ENCODE measurements at regions not wholly inside any gene's neighbourhood (a gene's known extent, or its start where the extent isn't known, plus 50 kb on each side); places are given as distances from the start of the nearest gene placed in this dataset.
A peak's percentile ranks its signal among the peaks of the same experiment; 100 is the strongest.

- H3K4me3 ChIP-seq (ENCODE audit: low read depth, low read length), result no peak overlapping the region
- no peak overlapping the region for H2BK5ac ChIP-seq (ENCODE audit: low read depth, low read length, poor library complexity)
- H3K4me1 ChIP-seq (ENCODE audit: control insufficient read depth in 1 of 2, insufficient read depth in 2 of 2, low read length in 2 of 2), result no peaks in the 10 kb centered on the region
- H2AK5ac ChIP-seq (ENCODE audit: low read length), result no peak overlapping the region
- H3K79me1 ChIP-seq (ENCODE audit: low read length), result no peaks in the 10 kb centered on the region
- peaks cover 9% of the 10 kb centered on the region for H3K9me3 ChIP-seq (ENCODE audit: insufficient read depth, low read depth, low read length)
- DNase-seq, result no peak
- H3K27me3 ChIP-seq (ENCODE audit: insufficient read depth, low read length), result no peaks in the 10 kb centered on the region
- no peak overlapping the region for H3K4ac ChIP-seq (ENCODE audit: low read depth, low read length)
- no peak overlapping the region for H4K91ac ChIP-seq (ENCODE audit: low read depth, low read length)
- H3K4me2 ChIP-seq (ENCODE audit: low read length), result no peak overlapping the region
- no peak overlapping the region for H4K12ac ChIP-seq (ENCODE audit: low read depth, low read length)
- no peak overlapping the region for H2BK12ac ChIP-seq (ENCODE audit: low read length)
- H3K79me2 ChIP-seq (ENCODE audit: control insufficient read depth, insufficient read depth, low read length, poor library complexity), result no peaks in the 10 kb centered on the region
- H3K27ac ChIP-seq (ENCODE audit: low read depth, low read length), result no peak overlapping the region
- H2BK120ac ChIP-seq (ENCODE audit: insufficient read depth, low read length, poor library complexity), result no peak overlapping the region
- no peak overlapping the region for H2AFZ ChIP-seq (ENCODE audit: insufficient read depth, low read length, poor library complexity)
- no peak overlapping the region for H3K14ac ChIP-seq (ENCODE audit: low read length)
- H3K36me3 ChIP-seq (ENCODE audit: control insufficient read depth in 1 of 2, insufficient read depth in 2 of 2, low read length in 2 of 2), result no peaks in the 10 kb centered on the region
- H4K8ac ChIP-seq (ENCODE audit: low read depth, low read length), result no peak overlapping the region
- H3K23ac ChIP-seq (ENCODE audit: low read length), result no peak overlapping the region
- WGBS (ENCODE audit: extremely low coverage, insufficient coverage, insufficient read length), result no CpG with 5 or more reads among the region's 6 CpGs
- H3K9ac ChIP-seq (ENCODE audit: low read length), result no peak overlapping the region
- no peak overlapping the region for H3K18ac ChIP-seq (ENCODE audit: low read length)
Measured at GRCh38 chr4:3666263-3666662, 99.9 kb upstream of the ADRA2C start.

- no CpG with 5 or more reads among the region's 1 CpG for WGBS (ENCODE audit: extremely low coverage, insufficient coverage, insufficient read length)
- no peak overlapping the region for H3K27ac ChIP-seq (ENCODE audit: low read depth, low read length)
Measured at GRCh38 chr4:3665360-3665891, 100.8 kb upstream of the ADRA2C start.

GRCh38 chr4:3663791-3664190 lies 102.4 kb upstream of the ADRA2C start:
- no peak overlapping the region for H4K12ac ChIP-seq (ENCODE audit: low read depth, low read length)
- H3K4me3 ChIP-seq (ENCODE audit: low read depth, low read length), result no peak overlapping the region
- no peak overlapping the region for H3K18ac ChIP-seq (ENCODE audit: low read length)
- H3K4ac ChIP-seq (ENCODE audit: low read depth, low read length), result no peak overlapping the region
- no peaks in the 10 kb centered on the region for H3K79me1 ChIP-seq (ENCODE audit: low read length)
- H3K14ac ChIP-seq (ENCODE audit: low read length), result no peak overlapping the region
- H2BK5ac ChIP-seq (ENCODE audit: low read depth, low read length, poor library complexity), result no peak overlapping the region
- no peak overlapping the region for H4K8ac ChIP-seq (ENCODE audit: low read depth, low read length)
- no peak overlapping the region for H3K9ac ChIP-seq (ENCODE audit: low read length)
- no peaks in the 10 kb centered on the region for H3K27me3 ChIP-seq (ENCODE audit: insufficient read depth, low read length)
- DNase-seq, result peak in 1 of 2 donors; percentile 7
- H3K9me3 ChIP-seq (ENCODE audit: insufficient read depth, low read depth, low read length), result peaks cover 9% of the 10 kb centered on the region
- H3K27ac ChIP-seq (ENCODE audit: low read depth, low read length), result no peak overlapping the region
- no peaks in the 10 kb centered on the region for H3K4me1 ChIP-seq (ENCODE audit: control insufficient read depth in 1 of 2, insufficient read depth in 2 of 2, low read length in 2 of 2)
- no peak overlapping the region for H2AK5ac ChIP-seq (ENCODE audit: low read length)
- no peak overlapping the region for H3K23ac ChIP-seq (ENCODE audit: low read length)
- H3K36me3 ChIP-seq (ENCODE audit: control insufficient read depth in 1 of 2, insufficient read depth in 2 of 2, low read length in 2 of 2), result no peaks in the 10 kb centered on the region
- H2BK12ac ChIP-seq (ENCODE audit: low read length), result no peak overlapping the region
- no peak overlapping the region for H4K91ac ChIP-seq (ENCODE audit: low read depth, low read length)
- H2AFZ ChIP-seq (ENCODE audit: insufficient read depth, low read length, poor library complexity), result no peak overlapping the region
- no peak overlapping the region for H3K4me2 ChIP-seq (ENCODE audit: low read length)
- no CpG with 5 or more reads among the region's 6 CpGs for WGBS (ENCODE audit: extremely low coverage, insufficient coverage, insufficient read length)
- H3K79me2 ChIP-seq (ENCODE audit: control insufficient read depth, insufficient read depth, low read length, poor library complexity), result no peaks in the 10 kb centered on the region
- H2BK120ac ChIP-seq (ENCODE audit: insufficient read depth, low read length, poor library complexity), result no peak overlapping the region

More at GRCh38 chr4:3665360-3665891, 100.8 kb upstream of the ADRA2C start:
- no peak overlapping the region for H4K12ac ChIP-seq (ENCODE audit: low read depth, low read length)
- no peaks in the 10 kb centered on the region for H3K4me1 ChIP-seq (ENCODE audit: control insufficient read depth in 1 of 2, insufficient read depth in 2 of 2, low read length in 2 of 2)
- no peak overlapping the region for H4K8ac ChIP-seq (ENCODE audit: low read depth, low read length)
- H3K23ac ChIP-seq (ENCODE audit: low read length), result no peak overlapping the region
- no peak overlapping the region for H3K4me3 ChIP-seq (ENCODE audit: low read depth, low read length)
- no peak overlapping the region for H2BK120ac ChIP-seq (ENCODE audit: insufficient read depth, low read length, poor library complexity)
- H3K18ac ChIP-seq (ENCODE audit: low read length), result no peak overlapping the region
- peaks cover 9% of the 10 kb centered on the region for H3K9me3 ChIP-seq (ENCODE audit: insufficient read depth, low read depth, low read length)
- no peaks in the 10 kb centered on the region for H3K79me2 ChIP-seq (ENCODE audit: control insufficient read depth, insufficient read depth, low read length, poor library complexity)
- no peak overlapping the region for H2AFZ ChIP-seq (ENCODE audit: insufficient read depth, low read length, poor library complexity)
- H3K36me3 ChIP-seq (ENCODE audit: control insufficient read depth in 1 of 2, insufficient read depth in 2 of 2, low read length in 2 of 2), result no peaks in the 10 kb centered on the region
- no peak overlapping the region for H2BK12ac ChIP-seq (ENCODE audit: low read length)
- H3K14ac ChIP-seq (ENCODE audit: low read length), result no peak overlapping the region
- H4K91ac ChIP-seq (ENCODE audit: low read depth, low read length), result no peak overlapping the region
- H3K9ac ChIP-seq (ENCODE audit: low read length), result no peak overlapping the region
- no peaks in the 10 kb centered on the region for H3K27me3 ChIP-seq (ENCODE audit: insufficient read depth, low read length)
- no peak overlapping the region for H3K4me2 ChIP-seq (ENCODE audit: low read length)
- DNase-seq, result no peak
- no peak overlapping the region for H2AK5ac ChIP-seq (ENCODE audit: low read length)
- no peaks in the 10 kb centered on the region for H3K79me1 ChIP-seq (ENCODE audit: low read length)
- H2BK5ac ChIP-seq (ENCODE audit: low read depth, low read length, poor library complexity), result no peak overlapping the region
- H3K4ac ChIP-seq (ENCODE audit: low read depth, low read length), result no peak overlapping the region

GRCh38 chr4:3662516-3662915 lies 103.7 kb upstream of the ADRA2C start:
- no peak overlapping the region for H3K4me2 ChIP-seq (ENCODE audit: low read length)
- no peak overlapping the region for H3K4me3 ChIP-seq (ENCODE audit: low read depth, low read length)
- no peaks in the 10 kb centered on the region for H3K79me1 ChIP-seq (ENCODE audit: low read length)
- H3K9me3 ChIP-seq (ENCODE audit: insufficient read depth, low read depth, low read length), result peaks cover 8% of the 10 kb centered on the region
- no peak overlapping the region for H2BK5ac ChIP-seq (ENCODE audit: low read depth, low read length, poor library complexity)
- no peak overlapping the region for H2AFZ ChIP-seq (ENCODE audit: insufficient read depth, low read length, poor library complexity)
- no peak overlapping the region for H3K9ac ChIP-seq (ENCODE audit: low read length)
- H3K27ac ChIP-seq (ENCODE audit: low read depth, low read length), result no peak overlapping the region
- H3K4me1 ChIP-seq (ENCODE audit: control insufficient read depth in 1 of 2, insufficient read depth in 2 of 2, low read length in 2 of 2), result no peaks in the 10 kb centered on the region
- H3K27me3 ChIP-seq (ENCODE audit: insufficient read depth, low read length), result no peaks in the 10 kb centered on the region
- no peak for DNase-seq
- no peak overlapping the region for H2BK12ac ChIP-seq (ENCODE audit: low read length)
- no peaks in the 10 kb centered on the region for H3K36me3 ChIP-seq (ENCODE audit: control insufficient read depth in 1 of 2, insufficient read depth in 2 of 2, low read length in 2 of 2)
- no peak overlapping the region for H3K14ac ChIP-seq (ENCODE audit: low read length)
- H4K12ac ChIP-seq (ENCODE audit: low read depth, low read length), result no peak overlapping the region
- H4K8ac ChIP-seq (ENCODE audit: low read depth, low read length), result no peak overlapping the region
- no peak overlapping the region for H2BK120ac ChIP-seq (ENCODE audit: insufficient read depth, low read length, poor library complexity)
- no peak overlapping the region for H3K4ac ChIP-seq (ENCODE audit: low read depth, low read length)
- no peaks in the 10 kb centered on the region for H3K79me2 ChIP-seq (ENCODE audit: control insufficient read depth, insufficient read depth, low read length, poor library complexity)
- no peak overlapping the region for H4K91ac ChIP-seq (ENCODE audit: low read depth, low read length)
- no peak overlapping the region for H3K18ac ChIP-seq (ENCODE audit: low read length)
- H3K23ac ChIP-seq (ENCODE audit: low read length), result no peak overlapping the region
- WGBS (ENCODE audit: extremely low coverage, insufficient coverage, insufficient read length), result no CpG with 5 or more reads among the region's 16 CpGs
- no peak overlapping the region for H2AK5ac ChIP-seq (ENCODE audit: low read length)

All from trophoblast cell (in vitro differentiated cells and primary cell).